ENCODE measurements at regions not wholly inside any gene's neighbourhood (a gene's known extent, or its start where the extent isn't known, plus 50 kb on each side); places are given as distances from the start of the nearest gene placed in this dataset.

- TF ChIP-seq, protein P1, sequence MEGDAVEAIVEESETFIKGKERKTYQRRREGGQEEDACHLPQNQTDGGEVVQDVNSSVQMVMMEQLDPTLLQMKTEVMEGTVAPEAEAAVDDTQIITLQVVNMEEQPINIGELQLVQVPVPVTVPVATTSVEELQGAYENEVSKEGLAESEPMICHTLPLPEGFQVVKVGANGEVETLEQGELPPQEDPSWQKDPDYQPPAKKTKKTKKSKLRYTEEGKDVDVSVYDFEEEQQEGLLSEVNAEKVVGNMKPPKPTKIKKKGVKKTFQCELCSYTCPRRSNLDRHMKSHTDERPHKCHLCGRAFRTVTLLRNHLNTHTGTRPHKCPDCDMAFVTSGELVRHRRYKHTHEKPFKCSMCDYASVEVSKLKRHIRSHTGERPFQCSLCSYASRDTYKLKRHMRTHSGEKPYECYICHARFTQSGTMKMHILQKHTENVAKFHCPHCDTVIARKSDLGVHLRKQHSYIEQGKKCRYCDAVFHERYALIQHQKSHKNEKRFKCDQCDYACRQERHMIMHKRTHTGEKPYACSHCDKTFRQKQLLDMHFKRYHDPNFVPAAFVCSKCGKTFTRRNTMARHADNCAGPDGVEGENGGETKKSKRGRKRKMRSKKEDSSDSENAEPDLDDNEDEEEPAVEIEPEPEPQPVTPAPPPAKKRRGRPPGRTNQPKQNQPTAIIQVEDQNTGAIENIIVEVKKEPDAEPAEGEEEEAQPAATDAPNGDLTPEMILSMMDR (IDR thresholded peaks at IDR 0.05) = no peak
- TF ChIP-seq, protein P2, sequence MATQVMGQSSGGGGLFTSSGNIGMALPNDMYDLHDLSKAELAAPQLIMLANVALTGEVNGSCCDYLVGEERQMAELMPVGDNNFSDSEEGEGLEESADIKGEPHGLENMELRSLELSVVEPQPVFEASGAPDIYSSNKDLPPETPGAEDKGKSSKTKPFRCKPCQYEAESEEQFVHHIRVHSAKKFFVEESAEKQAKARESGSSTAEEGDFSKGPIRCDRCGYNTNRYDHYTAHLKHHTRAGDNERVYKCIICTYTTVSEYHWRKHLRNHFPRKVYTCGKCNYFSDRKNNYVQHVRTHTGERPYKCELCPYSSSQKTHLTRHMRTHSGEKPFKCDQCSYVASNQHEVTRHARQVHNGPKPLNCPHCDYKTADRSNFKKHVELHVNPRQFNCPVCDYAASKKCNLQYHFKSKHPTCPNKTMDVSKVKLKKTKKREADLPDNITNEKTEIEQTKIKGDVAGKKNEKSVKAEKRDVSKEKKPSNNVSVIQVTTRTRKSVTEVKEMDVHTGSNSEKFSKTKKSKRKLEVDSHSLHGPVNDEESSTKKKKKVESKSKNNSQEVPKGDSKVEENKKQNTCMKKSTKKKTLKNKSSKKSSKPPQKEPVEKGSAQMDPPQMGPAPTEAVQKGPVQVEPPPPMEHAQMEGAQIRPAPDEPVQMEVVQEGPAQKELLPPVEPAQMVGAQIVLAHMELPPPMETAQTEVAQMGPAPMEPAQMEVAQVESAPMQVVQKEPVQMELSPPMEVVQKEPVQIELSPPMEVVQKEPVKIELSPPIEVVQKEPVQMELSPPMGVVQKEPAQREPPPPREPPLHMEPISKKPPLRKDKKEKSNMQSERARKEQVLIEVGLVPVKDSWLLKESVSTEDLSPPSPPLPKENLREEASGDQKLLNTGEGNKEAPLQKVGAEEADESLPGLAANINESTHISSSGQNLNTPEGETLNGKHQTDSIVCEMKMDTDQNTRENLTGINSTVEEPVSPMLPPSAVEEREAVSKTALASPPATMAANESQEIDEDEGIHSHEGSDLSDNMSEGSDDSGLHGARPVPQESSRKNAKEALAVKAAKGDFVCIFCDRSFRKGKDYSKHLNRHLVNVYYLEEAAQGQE (IDR thresholded peaks at IDR 0.05; ENCODE audit: insufficient read depth in 1 of 2, low read depth in 2 of 2, low read length in 1 of 2) = no peak
- TF ChIP-seq POLR2AphosphoS5 (IDR thresholded peaks at IDR 0.05; ENCODE audit: low read depth, low read length) = no peak
Observed at GRCh38 chr2:67232936-67233335, 164.2 kb upstream of the ETAA1 start.
